HG02763 (cell line): ENCODE measurements at regions not wholly inside any gene's neighbourhood (a gene's known extent, or its start where the extent isn't known, plus 50 kb on each side); places are given as distances from the start of the nearest gene placed in this dataset.

Experiments used
- ATAC-seq: cut with Tn5 transposase; IDR thresholded peaks from one replicate; pipeline ENCODE4 v1.9.1; 2021; ENCODE audit warnings: mild to moderate bottlenecking, moderate library complexity; ENCODE audit not compliant: unreplicated experiment

DNA sequence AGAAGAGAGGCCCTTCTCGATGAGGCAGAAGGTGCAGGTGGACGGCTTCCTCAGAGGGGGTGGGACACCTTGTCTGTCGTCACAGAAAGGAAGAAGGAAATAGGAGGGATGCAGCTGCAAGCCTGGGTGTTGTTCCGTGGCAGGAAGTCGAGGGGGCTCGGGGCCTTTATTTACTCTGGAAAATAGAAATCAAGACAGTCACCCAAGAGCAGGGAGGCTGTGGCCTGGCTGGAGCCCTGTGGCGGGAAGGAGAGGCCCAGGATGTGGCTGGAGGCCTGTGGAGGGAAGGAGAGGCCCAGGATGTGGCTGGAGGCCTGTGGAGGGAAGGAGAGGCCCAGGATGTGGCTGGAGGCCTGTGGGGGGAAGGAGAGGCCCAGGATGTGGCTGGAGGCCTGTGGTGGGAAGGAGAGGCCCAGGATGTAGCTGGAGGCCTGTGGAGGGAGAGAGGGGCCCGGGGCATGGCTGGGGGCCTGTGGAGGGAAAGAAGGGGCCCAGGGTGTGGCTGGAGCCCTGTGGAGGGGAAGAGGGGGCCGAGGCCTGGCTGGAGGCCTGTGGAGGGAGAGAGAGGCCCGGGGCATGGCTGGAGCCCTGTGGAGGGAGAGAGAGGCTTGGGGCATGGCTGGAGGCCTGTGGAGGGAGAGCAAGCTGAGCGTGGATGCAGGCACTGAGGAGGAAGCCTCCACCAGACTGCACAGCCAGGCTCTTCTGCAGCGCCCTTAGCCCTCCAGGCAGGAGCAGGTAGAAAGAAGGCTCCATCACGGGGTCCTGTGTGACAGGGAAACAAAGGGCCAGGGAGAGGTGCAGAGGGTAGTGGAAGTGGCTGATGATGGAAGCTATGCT is 97.3 kb upstream of the SFMBT2 start:
- no peak for ATAC-seq

DNA sequence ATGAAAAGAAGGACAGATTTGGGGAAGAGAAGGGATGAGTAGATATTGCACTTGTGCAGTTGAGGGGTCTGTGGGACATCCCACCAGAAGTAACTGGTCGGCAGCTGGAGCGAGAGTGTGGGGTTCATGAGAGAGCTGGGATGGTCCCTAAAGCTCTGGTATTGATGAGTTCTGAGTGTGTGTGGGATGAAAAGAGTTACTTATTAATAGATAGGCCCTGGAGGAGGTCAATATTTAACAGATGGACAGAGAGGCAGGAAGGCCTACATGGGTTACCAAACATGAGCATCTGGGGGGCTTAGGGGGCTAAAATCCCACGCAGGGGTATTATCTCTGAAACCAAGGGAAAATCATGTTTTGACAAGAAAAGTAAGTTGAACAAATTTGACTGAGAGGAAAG is 95.7 kb upstream of the SFMBT2 start:
- peak; percentile 47 for ATAC-seq

DNA sequence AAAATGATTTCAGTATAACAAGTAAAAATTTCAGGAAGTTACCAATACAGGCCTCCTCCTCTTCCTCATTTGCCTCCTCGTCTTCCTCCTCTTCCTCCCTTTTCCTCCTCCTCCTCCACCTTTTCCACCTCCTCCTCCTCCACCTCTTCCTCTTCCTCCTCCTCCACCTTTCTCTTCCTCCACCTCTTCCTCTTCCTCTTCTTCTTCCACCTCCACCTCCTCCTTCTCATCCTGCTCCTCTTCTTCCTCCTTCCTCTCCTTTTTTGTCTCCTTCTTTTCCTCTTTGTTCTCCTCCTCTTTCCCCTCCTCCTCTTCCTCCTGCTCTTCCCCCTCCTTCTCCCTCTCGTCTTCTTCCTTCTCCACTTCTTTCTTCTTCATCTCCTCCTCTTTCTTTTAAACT is 94.4 kb upstream of the SFMBT2 start:
- ATAC-seq, result no peak

DNA sequence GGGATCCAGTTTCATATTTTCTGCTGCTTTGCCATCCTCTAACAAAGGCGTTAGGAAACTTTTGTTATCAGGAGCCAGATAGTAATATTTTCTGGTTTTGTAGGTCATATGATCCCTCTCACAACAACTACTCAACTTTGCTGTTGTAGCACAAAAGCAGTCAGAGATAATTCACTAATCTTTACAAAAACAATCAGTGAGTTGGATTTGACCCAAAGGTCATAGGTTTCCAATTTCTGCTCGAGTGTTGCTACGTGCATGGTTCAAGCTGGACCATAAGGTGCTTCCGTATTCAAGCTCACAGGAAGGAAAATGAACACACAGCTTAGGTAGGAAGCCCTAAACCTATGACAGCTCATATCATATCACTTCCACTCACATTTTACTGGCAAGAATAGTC is 92.4 kb upstream of the SFMBT2 start:
- ATAC-seq, result no peak

DNA sequence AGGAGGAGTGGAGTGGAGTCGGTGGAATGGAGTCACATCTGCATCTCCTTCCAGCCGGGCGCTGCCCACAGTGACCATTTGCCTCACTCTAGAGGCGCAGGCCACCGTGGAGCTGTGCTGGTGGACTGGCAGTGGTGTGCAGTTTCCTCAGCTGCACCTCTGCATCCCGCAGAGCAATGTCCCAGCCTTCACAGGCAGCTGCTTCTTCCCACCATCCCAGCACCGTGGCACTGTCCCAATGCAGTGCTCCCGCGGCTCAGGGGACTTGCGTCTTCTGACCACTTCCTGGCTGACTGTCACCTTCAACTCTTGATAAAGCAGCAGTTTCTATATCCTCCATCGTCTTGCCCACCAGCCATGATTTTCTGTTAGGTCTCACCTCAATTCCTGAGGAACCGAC is 90.3 kb upstream of the SFMBT2 start:
- no peak for ATAC-seq

DNA sequence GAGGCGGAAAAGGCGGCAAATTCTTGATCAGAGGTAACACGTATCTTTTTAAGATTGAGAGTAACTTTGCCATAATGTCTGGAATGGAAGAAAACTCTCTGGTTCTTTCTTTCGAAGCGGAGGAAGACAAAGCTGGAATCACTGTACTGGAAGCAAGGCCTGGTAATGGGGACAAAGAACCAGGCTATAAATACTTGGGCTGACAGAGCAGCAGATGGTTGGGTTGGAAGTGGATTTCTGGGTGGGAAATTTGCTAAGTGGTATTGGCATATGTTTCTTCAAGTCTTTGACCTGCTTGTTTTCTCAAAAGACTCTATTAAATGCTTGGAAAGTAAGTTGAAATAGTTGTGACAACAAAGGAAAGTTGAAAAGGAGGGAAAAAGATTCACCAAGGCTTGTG is 87.3 kb upstream of the SFMBT2 start:
- no peak for ATAC-seq

DNA sequence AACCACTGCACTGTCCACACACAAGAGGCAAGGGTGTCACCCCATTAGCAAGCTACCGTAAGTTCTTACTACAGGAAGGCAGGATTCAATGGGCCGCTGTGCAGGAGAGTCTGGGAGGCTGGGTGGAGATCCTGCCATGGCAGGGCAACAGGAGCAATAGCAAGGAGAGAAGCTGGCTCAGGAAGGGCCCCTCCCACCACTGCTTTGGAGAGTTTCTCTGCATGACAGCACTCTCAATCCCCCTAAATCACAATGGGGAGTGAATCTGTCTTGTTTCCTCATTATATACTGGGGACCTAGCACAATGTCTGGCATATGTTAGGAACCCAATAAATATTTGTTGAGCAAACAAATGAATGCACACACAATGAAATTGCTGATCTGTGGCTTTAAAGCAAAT is 83.2 kb upstream of the SFMBT2 start:
- no peak for ATAC-seq

DNA sequence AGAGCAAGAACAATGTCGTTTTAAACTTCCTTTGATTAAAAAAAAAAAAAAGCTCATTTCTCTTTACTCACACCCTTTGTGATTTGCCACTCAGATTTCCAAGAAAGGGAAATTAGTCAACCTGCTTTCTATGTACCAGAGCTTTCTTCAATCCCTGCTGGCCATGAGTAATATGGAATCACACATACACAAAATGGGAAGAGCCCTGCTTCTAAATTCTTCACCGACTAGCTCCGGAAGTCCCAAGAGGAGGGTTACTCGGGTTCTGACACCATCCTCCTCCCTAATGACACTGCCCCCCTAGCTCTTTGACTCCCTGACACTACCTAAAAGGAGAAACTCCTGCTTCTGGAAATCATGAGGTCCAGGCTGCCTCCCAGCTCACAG is 81.8 kb upstream of the SFMBT2 start:
- ATAC-seq, result peak; percentile 14

DNA sequence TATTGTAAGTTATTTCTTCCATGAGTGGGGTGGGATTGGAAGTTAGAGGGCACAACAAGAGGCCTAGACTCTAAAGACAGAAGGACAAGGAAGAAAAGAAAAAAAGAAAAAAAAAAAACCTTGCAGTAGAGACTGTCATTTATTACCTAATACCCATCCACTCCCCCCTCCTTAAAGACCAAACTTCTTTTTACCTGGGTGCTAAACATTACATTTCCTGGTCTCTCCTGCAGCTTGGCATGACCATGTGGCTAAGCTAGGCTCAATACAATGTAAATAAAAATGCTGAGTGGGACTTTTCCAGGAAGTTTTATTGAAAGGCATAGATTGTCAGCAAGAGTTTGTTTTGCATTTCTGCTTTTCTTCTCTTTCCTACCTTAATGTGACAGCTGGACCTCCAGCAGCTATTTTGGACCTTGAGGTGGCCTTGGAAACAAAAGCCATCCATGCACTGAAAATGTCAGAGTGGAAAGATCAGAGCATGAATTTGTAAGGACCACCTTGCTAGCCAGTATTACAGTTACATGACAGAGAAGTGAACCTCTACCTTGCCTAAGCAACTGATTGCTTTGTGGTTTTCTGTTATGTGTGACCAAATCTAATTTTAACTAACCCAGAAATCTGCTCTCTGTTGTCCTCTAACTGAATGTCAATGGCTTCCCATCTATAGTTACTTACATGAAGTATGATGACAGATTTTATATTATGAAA is 81.3 kb upstream of the SFMBT2 start:
- ATAC-seq, result peak; percentile 76

DNA sequence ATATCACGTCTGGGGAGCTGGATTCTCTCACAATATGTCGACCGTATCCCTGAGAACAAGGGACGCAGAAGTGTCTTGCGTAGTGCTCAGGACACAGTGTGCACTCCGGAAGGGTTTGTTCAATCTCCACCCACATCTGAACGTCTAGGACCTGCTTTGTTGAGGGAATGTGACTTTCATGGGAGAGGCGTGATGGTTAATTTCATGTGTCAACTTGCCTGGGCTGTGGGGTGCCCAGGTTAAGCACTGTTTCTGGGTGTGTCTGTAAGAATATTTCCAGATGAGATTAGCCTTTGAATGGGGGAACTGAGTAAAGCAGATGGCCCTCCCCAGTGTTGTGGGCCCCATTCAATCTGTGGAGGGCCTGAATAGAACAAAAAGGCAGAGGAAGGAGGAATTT is 80.4 kb upstream of the SFMBT2 start:
- ATAC-seq, result no peak

DNA sequence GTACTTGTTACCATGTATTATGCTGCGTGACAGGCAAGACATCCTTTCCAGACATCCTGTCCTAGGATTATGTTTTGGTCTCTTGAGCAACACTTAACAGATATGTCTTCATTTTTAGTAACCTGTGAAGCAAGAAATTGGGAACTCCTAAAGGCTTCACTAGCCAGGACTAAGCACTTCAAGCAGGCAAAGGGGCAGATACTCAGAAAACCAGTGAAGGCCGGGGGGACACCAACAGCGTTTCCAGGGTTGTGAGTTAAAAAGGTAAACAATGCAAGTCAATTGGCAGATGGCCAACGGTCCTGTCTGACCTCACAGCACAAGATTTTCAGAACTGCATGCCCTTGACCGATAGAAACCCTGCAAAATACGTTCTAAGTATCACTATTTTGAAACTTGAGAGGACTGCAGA is 77.6 kb upstream of the SFMBT2 start:
- no peak for ATAC-seq

DNA sequence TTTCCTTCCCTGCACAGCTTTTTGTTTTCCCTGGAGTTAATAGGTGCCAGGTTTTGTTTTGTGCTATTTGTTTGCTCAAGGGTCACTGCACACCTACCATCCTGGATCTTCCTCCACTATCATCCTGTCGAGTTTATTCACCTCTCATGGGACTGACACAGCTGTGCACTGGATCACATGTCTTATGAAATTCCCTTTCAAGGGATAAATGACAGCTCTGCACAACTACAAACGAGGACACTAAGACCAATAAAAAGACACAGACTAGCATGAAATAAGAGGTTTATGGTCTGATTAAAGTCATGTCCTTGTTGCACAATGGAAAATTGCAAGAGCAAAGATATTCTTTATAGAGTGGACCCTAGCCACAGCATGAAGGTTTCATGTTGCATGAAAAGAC is 76.7 kb upstream of the SFMBT2 start:
- ATAC-seq, result no peak

DNA sequence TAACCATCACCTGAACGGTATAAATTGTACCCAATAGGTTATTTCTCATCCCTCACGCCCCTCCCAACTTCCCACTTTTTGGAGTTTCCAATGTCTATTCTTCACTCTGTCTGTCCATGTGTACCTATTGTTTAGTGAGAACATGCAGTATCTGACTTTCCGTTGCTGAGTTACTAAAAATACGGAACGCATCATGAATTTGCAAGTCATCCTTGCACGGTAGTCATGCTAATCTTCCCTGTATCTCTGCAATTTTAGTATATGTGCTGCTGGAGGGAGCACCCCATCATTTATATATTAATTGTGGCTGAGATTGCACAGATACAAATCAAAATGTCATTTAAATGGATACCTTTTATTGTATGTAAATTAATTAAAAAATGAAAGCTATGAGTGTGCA is 75.7 kb upstream of the SFMBT2 start:
- no peak for ATAC-seq

DNA sequence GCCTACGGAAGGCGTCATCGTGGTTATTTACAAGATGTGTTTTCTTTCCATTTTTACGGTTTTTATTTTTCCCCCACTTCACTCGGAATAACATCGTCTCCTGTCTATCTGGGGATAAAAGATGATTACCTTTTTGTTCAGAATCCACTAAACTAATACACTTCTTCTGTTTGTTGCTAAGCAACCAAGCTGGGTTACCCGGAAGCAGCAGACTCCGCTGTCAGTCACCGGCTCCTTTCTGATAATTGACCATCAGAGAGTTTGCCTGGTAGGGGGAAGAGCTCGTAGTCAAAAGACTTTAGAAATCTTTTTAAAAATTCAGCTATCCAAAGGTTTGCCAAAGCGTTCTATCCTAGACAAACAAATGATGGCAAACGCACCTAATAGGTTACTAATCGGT is 75.0 kb upstream of the SFMBT2 start:
- ATAC-seq, result no peak

DNA sequence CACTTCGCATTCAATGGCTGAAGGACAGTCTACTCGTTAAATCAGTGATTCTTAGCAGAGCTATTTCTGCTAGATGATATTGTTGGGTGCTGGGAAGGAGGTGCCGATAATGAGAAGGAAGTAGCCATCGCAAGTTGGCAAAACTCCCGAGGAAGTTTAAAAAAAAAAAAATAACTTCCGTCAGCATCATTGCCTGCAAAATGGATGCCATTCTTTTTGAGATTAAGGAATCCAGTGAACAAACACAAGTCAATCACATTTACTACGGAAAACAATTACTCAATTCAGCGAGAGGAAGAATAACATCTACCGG is 74.4 kb upstream of the SFMBT2 start:
- no peak for ATAC-seq

DNA sequence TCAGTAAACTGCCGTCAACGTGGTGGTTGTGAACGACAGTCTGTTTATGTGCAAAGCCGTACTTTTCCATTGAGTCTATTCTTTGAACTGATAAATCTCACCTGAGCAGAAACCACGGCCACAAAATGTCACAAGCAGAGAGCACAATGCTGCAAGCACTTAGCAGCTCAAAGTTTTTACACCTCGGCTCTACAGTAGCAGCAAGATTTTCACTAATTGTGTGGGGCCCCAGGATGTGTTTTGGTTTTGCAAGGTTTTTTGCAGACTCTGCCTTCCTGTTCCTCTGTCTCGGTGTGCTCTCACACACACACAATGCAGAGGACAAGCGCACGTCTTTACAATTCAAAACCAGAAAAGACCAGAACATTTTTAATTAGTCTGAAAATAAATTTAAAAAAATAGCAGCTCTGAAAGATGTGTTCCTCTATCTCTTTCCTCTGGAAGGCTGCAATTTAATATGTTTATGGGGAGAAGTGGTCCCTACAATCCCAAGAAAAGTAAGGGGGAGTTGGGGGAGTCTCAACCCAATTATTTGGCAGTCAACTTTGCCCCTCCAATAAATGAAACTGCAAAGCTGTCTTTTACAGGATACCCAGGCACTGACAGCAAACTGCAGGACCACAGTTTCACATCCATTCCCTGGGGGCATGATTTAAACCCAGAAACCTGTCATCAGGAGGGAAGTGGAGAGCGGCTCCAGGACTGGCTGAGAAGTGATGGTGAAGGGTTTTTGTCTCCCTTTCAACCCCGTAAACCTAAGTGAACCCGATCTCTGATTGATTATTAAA is 73.8 kb upstream of the SFMBT2 start:
- ATAC-seq, result peak; percentile 75

DNA sequence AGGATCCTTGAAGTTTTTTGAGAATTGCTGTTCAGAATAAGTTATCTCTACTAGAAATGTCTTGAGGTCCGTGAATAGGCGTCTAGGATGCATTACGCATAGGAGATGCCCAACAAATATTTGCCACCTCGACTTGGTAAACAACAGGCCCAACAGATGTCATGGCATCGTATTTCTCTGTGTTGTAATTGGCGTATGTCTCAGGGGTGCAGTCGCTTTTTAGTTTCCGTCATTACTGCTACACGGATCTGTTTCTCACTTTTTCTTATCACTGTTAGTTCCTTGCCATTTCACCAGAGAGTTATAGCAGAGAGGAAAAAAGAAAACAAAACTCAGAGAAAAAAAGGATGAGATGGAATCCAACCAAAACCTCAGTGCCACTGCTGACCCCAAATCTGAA is 73.0 kb upstream of the SFMBT2 start:
- no peak for ATAC-seq

DNA sequence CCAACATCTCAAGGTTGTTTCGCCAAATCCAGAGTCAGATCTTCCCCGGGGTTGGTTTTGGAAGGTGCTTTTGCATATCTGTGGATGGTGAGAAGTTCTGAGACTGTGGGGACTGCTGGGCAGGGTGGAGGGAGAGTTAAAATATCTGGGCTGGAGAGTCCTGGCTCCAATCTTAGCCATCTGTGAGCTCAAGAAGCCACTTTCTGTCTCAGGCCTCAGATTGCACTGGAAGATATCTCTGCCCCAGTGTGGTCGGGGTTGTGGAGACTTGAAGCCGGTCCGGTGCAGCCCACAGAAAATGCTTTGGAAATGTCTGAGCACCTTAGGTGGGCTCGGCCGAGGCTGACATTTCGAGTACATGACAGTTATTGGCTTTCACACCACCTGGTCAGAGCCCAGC is 72.2 kb upstream of the SFMBT2 start:
- no peak for ATAC-seq

DNA sequence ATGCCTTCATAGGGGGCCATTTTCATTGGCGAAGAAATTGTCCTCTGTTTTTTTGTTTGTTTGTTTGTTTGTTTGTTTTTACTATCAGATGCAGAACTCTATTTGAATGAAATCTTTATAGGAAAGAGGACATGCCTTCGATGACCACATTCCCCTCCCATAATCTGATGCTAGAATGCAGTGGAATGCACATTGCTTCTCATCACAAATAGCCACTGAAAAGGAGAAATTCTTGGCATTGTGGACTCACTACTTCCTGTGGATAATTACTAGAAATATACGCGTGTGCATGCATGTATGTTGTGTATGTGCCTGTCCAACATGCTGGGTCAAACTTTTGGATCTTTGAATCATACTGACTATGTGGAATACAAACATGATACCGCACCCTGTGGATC is 70.5 kb upstream of the SFMBT2 start:
- no peak for ATAC-seq

DNA sequence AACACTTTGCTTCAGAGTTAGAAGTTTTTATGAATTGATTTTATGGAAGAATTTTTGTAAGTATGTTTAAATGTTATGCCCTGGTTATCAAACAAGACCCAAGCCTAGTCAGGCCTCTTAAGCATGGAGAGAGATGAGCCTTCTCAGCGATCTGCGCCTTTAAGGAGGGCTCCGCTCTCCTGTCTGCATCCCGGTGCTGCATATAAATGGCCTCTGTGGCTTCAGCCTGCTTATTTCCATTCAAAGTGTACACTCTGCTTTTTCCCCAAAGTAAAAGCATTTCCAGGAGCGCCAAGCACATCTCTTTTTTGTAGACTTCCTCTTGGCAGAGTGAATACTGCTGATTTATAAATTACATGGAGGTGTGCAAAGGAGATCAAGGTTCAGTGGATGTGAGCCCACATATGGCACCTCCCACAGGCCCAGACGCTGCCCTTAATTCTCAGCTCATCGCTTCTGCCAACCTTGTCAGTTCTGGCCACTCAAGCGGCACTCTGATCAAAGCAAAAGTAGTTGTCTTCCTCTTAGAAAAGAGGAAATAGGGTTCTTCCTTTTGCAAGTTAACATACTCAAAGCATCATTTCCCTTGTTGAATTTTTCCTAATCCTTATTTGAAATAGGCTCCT is 70.0 kb upstream of the SFMBT2 start:
- ATAC-seq, result no peak

DNA sequence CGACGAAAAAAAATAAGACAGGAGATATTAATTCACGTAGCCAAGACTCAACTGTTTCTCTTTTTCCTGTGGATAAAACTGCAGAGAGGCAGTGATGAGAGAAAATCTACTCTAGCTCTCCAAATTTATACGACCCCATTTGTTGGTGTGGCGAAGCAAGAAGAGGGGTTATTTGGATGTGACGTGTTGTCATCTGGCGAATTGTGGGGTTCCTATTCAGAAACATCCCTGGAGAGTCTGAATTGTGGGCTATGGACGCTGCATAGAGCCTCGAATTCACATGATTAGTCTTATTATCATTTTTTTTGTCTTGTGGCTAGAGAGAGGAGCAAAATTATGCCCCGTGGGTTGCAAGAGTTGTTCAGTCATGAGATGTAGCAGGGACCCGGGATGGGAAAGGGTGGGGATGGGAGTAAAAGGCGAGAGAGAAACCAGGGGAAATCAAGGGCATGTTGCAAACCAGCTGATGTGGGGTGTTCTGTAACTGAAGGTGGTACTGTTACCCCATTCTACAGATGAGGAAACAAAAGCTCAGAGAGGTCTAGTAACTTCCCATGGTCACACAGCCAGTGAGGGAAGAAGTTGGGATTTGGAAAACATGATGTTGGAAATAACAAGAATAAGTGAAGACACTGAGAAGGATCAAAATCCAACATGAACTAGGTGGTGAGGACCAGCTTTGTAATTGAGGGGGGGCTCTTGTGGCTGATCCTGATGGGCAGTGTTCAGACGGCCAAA is 69.2 kb upstream of the SFMBT2 start:
- no peak for ATAC-seq
